ENCODE measurements at regions not wholly inside any gene's neighbourhood (a gene's known extent, or its start where the extent isn't known, plus 50 kb on each side); places are given as distances from the start of the nearest gene placed in this dataset.

DNA sequence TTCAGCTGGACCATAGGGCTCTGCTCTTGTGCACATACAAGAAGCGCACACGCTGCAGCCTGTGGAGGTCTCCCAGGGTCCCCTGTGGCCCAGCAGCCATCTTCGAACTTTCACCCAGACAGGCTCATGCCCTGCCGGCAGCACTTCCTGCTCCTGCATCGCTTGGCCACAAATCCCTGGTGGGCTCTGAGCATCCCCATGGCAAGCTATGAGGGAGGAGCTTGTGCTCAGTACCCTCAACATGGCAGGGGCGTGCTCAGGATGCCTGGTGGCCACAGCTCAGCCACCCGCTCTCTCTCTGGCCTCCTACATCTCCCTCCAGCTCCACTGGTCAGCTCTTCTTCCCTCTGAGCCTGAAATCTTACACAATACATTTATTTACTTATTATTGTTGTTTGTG is 63.7 kb downstream of the IRX2 start:
- no peak for TF ChIP-seq CTCF (IDR thresholded peaks at IDR 0.05; ENCODE audit: low read length)
- no peak for TF ChIP-seq EZH2 (IDR thresholded peaks at IDR 0.05; ENCODE audit: borderline replicate concordance, low read length)

All from OCI-LY1 (cell line).